OCI-LY7 (cell line): ENCODE measurements at regions not wholly inside any gene's neighbourhood (a gene's known extent, or its start where the extent isn't known, plus 50 kb on each side); places are given as distances from the start of the nearest gene placed in this dataset.

ENCODE experiments used
- EZH2phosphoT487 ChIP-seq: fragments of 200-600 bp; sonication (generic); IDR thresholded peaks from 2 replicates; pipeline ENCODE4 v1.6.1; 2018; ENCODE audit warnings: low read depth, borderline replicate concordance, mild to moderate bottlenecking, mixed run types, antibody characterized with exemption, low read length, moderate library complexity, mixed read lengths
- TF ChIP-seq, protein P1 (sequence below): fragments of 200-600 bp; sonication (generic); conservative IDR thresholded peaks from 2 replicates; pipeline ENCODE4 v1.5.1; 2014; ENCODE audit warnings: mild to moderate bottlenecking, antibody characterized with exemption, low read length, moderate library complexity, mixed read lengths

- TF ChIP-seq, protein P1, sequence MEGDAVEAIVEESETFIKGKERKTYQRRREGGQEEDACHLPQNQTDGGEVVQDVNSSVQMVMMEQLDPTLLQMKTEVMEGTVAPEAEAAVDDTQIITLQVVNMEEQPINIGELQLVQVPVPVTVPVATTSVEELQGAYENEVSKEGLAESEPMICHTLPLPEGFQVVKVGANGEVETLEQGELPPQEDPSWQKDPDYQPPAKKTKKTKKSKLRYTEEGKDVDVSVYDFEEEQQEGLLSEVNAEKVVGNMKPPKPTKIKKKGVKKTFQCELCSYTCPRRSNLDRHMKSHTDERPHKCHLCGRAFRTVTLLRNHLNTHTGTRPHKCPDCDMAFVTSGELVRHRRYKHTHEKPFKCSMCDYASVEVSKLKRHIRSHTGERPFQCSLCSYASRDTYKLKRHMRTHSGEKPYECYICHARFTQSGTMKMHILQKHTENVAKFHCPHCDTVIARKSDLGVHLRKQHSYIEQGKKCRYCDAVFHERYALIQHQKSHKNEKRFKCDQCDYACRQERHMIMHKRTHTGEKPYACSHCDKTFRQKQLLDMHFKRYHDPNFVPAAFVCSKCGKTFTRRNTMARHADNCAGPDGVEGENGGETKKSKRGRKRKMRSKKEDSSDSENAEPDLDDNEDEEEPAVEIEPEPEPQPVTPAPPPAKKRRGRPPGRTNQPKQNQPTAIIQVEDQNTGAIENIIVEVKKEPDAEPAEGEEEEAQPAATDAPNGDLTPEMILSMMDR, result no peak
- TF ChIP-seq EZH2phosphoT487, result no peak
These were observed 1505.4 kb downstream of the SI start for GRCh38 chr3:163572856-163573255.
